ENCODE measurements at regions not wholly inside any gene's neighbourhood (a gene's known extent, or its start where the extent isn't known, plus 50 kb on each side); places are given as distances from the start of the nearest gene placed in this dataset.

- H2BK5ac ChIP-seq (ENCODE audit: low read depth, low read length) = no peak overlapping the region
- 89% methylated on average over 8 of the region's 8 CpGs; no CpG with 5 or more reads in 1 of the 2 experiments for WGBS, 2 experiments (ENCODE audit: extremely low coverage in 1 of 2, insufficient coverage in 1 of 2, insufficient read length in 1 of 2, insufficient replicate concordance in 2 of 2, low coverage in 1 of 2, low lambda C conversion rate in 2 of 2, missing lambda C conversion rate in 1 of 2)
- H3K27me3 ChIP-seq (replicated peaks in 1 of 4; ENCODE audit: control insufficient read depth in 3 of 4, extremely low read depth in 1 of 4, insufficient read depth in 3 of 4, low read length in 3 of 4) = no peaks in the 10 kb centered on the region
- H4K8ac ChIP-seq (ENCODE audit: extremely low read depth, insufficient read depth, low read length) = no peak overlapping the region
- H3K14ac ChIP-seq (ENCODE audit: insufficient read length) = no peak overlapping the region
- no peak for FAIRE-seq
- no peak overlapping the region for H4K91ac ChIP-seq (replicated peaks; ENCODE audit: insufficient read length, low read length)
- no peak overlapping the region for H2AK5ac ChIP-seq (ENCODE audit: low read depth, low read length)
- no peak overlapping the region for H3K4me3 ChIP-seq (ENCODE audit: extremely low read depth in 1 of 4, insufficient read depth in 2 of 4, low read depth in 3 of 4, low read length in 4 of 4)
- no peak overlapping the region for H3K18ac ChIP-seq (ENCODE audit: extremely low read depth, low read length)
- H2BK15ac ChIP-seq (ENCODE audit: low read length) = no peak overlapping the region
- no peak overlapping the region for H2AFZ ChIP-seq (ENCODE audit: low read length)
- POLR2A ChIA-PET (ENCODE audit: partially characterized antibody) = no interaction called here
- no peak overlapping the region for H2BK120ac ChIP-seq (replicated peaks; ENCODE audit: low read depth, low read length)
- H3K79me2 ChIP-seq (ENCODE audit: control insufficient read depth in 1 of 2, insufficient read depth in 2 of 2, low read length in 2 of 2) = no peaks in the 10 kb centered on the region
- H3K23ac ChIP-seq (ENCODE audit: insufficient read length) = no peak overlapping the region
- no peaks in the 10 kb centered on the region for H4K20me1 ChIP-seq (replicated peaks in 1 of 2; ENCODE audit: control insufficient read depth in 1 of 2, insufficient read depth in 2 of 2, low read length in 2 of 2)
- H3K79me1 ChIP-seq (ENCODE audit: low read depth, low read length) = no peaks in the 10 kb centered on the region
- no peak overlapping the region for H2BK12ac ChIP-seq (ENCODE audit: low read depth, low read length)
- no peak overlapping the region for H3K4ac ChIP-seq (replicated peaks; ENCODE audit: insufficient read length, low read depth, low read length)
- H3K9ac ChIP-seq (replicated peaks in 1 of 4; ENCODE audit: extremely low read depth in 1 of 4, low read depth in 3 of 4, low read length in 3 of 4) = no peak overlapping the region
- no peaks in the 10 kb centered on the region for H3K4me1 ChIP-seq (replicated peaks in 1 of 4; ENCODE audit: control insufficient read depth in 3 of 4, insufficient read depth in 4 of 4, low read length in 3 of 4)
- no peaks in the 10 kb centered on the region for H3K9me3 ChIP-seq (ENCODE audit: insufficient read depth in 2 of 2, low read depth in 1 of 2, low read length in 1 of 2)
- H3K36me3 ChIP-seq (ENCODE audit: control insufficient read depth in 2 of 4, insufficient read depth in 4 of 4, low read length in 3 of 4) = no peaks in the 10 kb centered on the region
- CTCF ChIA-PET (ENCODE audit: partially characterized antibody) = no interaction called here
- H3K27ac ChIP-seq (ENCODE audit: low read depth, low read length) = no peak overlapping the region
- H3K56ac ChIP-seq (replicated peaks; ENCODE audit: insufficient read length, low read depth, low read length) = no peak overlapping the region
- H4K5ac ChIP-seq (ENCODE audit: insufficient read length, low read depth, low read length) = no peak overlapping the region
- no peaks in the 10 kb centered on the region for H3K23me2 ChIP-seq (ENCODE audit: low read depth, low read length)
- no peak for DNase-seq (ENCODE audit: low read depth in 1 of 2, low spot score in 2 of 2)
- no peak overlapping the region for H2BK20ac ChIP-seq (ENCODE audit: low read length)
- no peak overlapping the region for H3K4me2 ChIP-seq (ENCODE audit: insufficient read depth in 1 of 2, low read depth in 2 of 2, low read length in 2 of 2)
- TF ChIP-seq TAF7 (optimal IDR thresholded peaks at IDR 0.05; ENCODE audit: borderline replicate concordance, low read depth, low read length) (no peak), RFX5 (IDR thresholded peaks at IDR 0.05; ENCODE audit: borderline replicate concordance, low read depth, low read length) (no peak), GABPA (IDR thresholded peaks at IDR 0.05; ENCODE audit: borderline replicate concordance, insufficient read depth, low read length) (no peak), CBX8 (IDR thresholded peaks at IDR 0.05; ENCODE audit: borderline replicate concordance, low read depth, low read length) (no peak), CEBPB (IDR thresholded peaks at IDR 0.05; ENCODE audit: low read depth, low read length) (no peak), TEAD4 (IDR thresholded peaks at IDR 0.05; ENCODE audit: low read depth, low read length) (no peak), BACH1 (IDR thresholded peaks at IDR 0.05; ENCODE audit: low read length) (no peak), KDM1A (IDR thresholded peaks at IDR 0.05; ENCODE audit: borderline replicate concordance, low read length) (no peak), TCF12 (IDR thresholded peaks at IDR 0.05; ENCODE audit: low read depth, low read length) (no peak), KDM4A (IDR thresholded peaks at IDR 0.05; ENCODE audit: low read depth, low read length, severe bottlenecking) (no peak)
- TF ChIP-seq, protein P1, sequence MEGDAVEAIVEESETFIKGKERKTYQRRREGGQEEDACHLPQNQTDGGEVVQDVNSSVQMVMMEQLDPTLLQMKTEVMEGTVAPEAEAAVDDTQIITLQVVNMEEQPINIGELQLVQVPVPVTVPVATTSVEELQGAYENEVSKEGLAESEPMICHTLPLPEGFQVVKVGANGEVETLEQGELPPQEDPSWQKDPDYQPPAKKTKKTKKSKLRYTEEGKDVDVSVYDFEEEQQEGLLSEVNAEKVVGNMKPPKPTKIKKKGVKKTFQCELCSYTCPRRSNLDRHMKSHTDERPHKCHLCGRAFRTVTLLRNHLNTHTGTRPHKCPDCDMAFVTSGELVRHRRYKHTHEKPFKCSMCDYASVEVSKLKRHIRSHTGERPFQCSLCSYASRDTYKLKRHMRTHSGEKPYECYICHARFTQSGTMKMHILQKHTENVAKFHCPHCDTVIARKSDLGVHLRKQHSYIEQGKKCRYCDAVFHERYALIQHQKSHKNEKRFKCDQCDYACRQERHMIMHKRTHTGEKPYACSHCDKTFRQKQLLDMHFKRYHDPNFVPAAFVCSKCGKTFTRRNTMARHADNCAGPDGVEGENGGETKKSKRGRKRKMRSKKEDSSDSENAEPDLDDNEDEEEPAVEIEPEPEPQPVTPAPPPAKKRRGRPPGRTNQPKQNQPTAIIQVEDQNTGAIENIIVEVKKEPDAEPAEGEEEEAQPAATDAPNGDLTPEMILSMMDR (IDR thresholded peaks at IDR 0.05; ENCODE audit: control extremely low read depth in 1 of 3, insufficient read depth in 1 of 3, low read depth in 1 of 3, low read length in 3 of 3) = no peak
Observed at GRCh38 chr5:85716344-85717202, 901.2 kb upstream of the COX7C start.

All from H1 (cell line).